Esophagus muscularis mucosa (tissue), 3 donors: ENCODE measurements at regions not wholly inside any gene's neighbourhood (a gene's known extent, or its start where the extent isn't known, plus 50 kb on each side); places are given as distances from the start of the nearest gene placed in this dataset.

Experiments
- CTCF ChIP-seq, 3 experiments: fragments of 200-600 bp in 2 of 3; fragments of 450-650 bp in 1 of 3; sonication (generic) in 2 of 3; IDR thresholded peaks; one replicate each; pipeline ENCODE4 v1.5.1; 2017 to 2019; ENCODE audit warnings: antibody characterized with exemption in 3 of 3, mild to moderate bottlenecking in 2 of 3, moderate library complexity in 1 of 3
- POLR2A ChIP-seq: fragments of 450-650 bp; IDR thresholded peaks from one replicate; pipeline ENCODE4 v1.6.1; 2017; ENCODE audit warnings: antibody characterized with exemption, moderate library complexity, mild to moderate bottlenecking, low read depth

DNA sequence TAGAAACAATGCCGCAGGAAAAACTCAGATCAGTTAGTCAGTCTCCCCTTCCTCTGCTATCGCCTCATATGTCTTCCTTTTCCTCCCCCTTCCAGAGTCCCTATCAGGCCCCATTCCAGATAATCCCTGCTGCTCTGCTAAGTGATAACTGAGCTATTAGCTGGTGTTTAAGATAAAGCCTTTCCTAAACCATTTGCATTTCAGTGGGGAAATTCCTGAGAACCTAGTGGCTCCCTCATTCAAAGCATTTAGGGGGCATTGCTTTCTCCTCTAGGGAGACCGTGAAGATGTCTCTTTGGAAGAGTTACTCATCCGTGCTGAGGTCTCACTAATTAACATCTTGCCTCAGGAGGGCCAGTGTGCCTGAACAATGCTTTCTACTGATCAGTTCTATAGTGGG lies 401.6 kb downstream of the NPIPA7 start:
- TF ChIP-seq POLR2A (no peak), CTCF (IDR thresholded peaks at IDR 0.05) (no peak)
